ENCODE measurements at regions not wholly inside any gene's neighbourhood (a gene's known extent, or its start where the extent isn't known, plus 50 kb on each side); places are given as distances from the start of the nearest gene placed in this dataset.
"Not testable (repeated sequence)": the region's sequence is repeated elsewhere in the genome, so short reads cannot be mapped to it uniquely, and the experiment has no call there.

GRCh38 chr7:19290066-19290465 is 144.8 kb upstream of the FERD3L start:
- DNase-seq = no peak

GRCh38 chr7:19284596-19285300 is 139.5 kb upstream of the FERD3L start:
- DNase-seq = no peak

- no peak for DNase-seq
Observed at GRCh38 chr7:19284136-19284535, 138.9 kb upstream of the FERD3L start.

GRCh38 chr7:19275000-19275399 is 129.8 kb upstream of the FERD3L start:
- no peak for DNase-seq

- DNase-seq = not testable (repeated sequence)
Observed at GRCh38 chr7:19272329-19272728, 127.1 kb upstream of the FERD3L start.

GRCh38 chr7:19269301-19269700 is 124.1 kb upstream of the FERD3L start:
- DNase-seq = no peak

- no peak for DNase-seq
Observed at GRCh38 chr7:19268737-19269136, 123.5 kb upstream of the FERD3L start.

GRCh38 chr7:19262826-19263225 is 117.6 kb upstream of the FERD3L start:
- DNase-seq = no peak

- no peak for DNase-seq
Observed at GRCh38 chr7:19249281-19249680, 104.1 kb upstream of the FERD3L start.

- no peak for DNase-seq
Observed at GRCh38 chr7:19248681-19249080, 103.5 kb upstream of the FERD3L start.

GRCh38 chr7:19248115-19248514 is 102.9 kb upstream of the FERD3L start:
- no peak for DNase-seq

GRCh38 chr7:19247017-19247416 is 101.8 kb upstream of the FERD3L start:
- DNase-seq = no peak

GRCh38 chr7:19242246-19242645 is 97.0 kb upstream of the FERD3L start:
- no peak for DNase-seq

GRCh38 chr7:19239951-19240350 is 94.7 kb upstream of the FERD3L start:
- DNase-seq = no peak

- DNase-seq = no peak
Observed at GRCh38 chr7:19235680-19236079, 90.5 kb upstream of the FERD3L start.

GRCh38 chr7:19224951-19225350 is 79.7 kb upstream of the FERD3L start:
- no peak for DNase-seq

GRCh38 chr7:19215412-19215811 is 70.2 kb upstream of the FERD3L start:
- DNase-seq = no peak

GRCh38 chr7:19213746-19214145 is 68.5 kb upstream of the FERD3L start:
- no peak for DNase-seq

- DNase-seq = no peak
Observed at GRCh38 chr7:19210893-19211413, 65.7 kb upstream of the FERD3L start.

GRCh38 chr7:19209166-19209696 is 64.0 kb upstream of the FERD3L start:
- DNase-seq = no peak

GRCh38 chr7:19206721-19207120 is 61.5 kb upstream of the FERD3L start:
- no peak for DNase-seq

- no peak for DNase-seq
Observed at GRCh38 chr7:19203686-19204085, 58.5 kb upstream of the FERD3L start.

GRCh38 chr7:19202599-19202998 is 57.4 kb upstream of the FERD3L start:
- DNase-seq = no peak

Measured in activated CD4-positive, alpha-beta T cell treated with anti-CD3 and anti-CD28 coated beads, Interleukin-2, amount 50 U/mL, for 16 hours (primary cell).